ENCODE measurements at regions not wholly inside any gene's neighbourhood (a gene's known extent, or its start where the extent isn't known, plus 50 kb on each side); places are given as distances from the start of the nearest gene placed in this dataset.

DNA sequence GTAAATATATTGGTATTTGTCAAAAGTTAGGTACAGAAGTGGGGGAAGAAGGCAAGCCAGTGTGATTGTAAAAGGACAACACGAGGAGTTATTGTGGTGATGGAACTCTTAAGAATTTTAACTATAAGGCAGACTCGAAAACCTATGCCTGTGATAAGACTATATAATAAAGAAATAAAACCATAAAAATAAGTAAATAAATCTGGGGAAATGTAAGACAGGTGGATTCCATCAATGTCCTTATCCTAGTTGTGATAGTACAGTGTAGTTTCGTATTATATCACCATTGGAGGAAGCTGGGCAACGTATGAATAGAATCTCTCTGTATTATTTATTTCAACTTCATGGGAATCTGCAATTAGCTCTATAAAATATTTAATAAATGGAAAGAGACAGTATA lies 395.7 kb downstream of the CDC14C start:
- intact Hi-C loops (cut with DNase I; ENCODE audit: low total_unique reads) = no loop called here
- H3K4me1 ChIP-seq = no peaks in the 10 kb centered on the region
- no peaks in the 10 kb centered on the region for H3K27me3 ChIP-seq (replicated peaks in 1 of 7)
- no peak overlapping the region for H3K27ac ChIP-seq
- H3K4me3 ChIP-seq = no peak overlapping the region
- H3K9me3 ChIP-seq = peaks cover 0 to 4% (median 0%) of the 10 kb centered on the region in 8 donors
- no peaks in the 10 kb centered on the region for H3K36me3 ChIP-seq
- no peak for DNase-seq
- TF ChIP-seq, protein P1, sequence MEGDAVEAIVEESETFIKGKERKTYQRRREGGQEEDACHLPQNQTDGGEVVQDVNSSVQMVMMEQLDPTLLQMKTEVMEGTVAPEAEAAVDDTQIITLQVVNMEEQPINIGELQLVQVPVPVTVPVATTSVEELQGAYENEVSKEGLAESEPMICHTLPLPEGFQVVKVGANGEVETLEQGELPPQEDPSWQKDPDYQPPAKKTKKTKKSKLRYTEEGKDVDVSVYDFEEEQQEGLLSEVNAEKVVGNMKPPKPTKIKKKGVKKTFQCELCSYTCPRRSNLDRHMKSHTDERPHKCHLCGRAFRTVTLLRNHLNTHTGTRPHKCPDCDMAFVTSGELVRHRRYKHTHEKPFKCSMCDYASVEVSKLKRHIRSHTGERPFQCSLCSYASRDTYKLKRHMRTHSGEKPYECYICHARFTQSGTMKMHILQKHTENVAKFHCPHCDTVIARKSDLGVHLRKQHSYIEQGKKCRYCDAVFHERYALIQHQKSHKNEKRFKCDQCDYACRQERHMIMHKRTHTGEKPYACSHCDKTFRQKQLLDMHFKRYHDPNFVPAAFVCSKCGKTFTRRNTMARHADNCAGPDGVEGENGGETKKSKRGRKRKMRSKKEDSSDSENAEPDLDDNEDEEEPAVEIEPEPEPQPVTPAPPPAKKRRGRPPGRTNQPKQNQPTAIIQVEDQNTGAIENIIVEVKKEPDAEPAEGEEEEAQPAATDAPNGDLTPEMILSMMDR (IDR thresholded peaks at IDR 0.05 in 8 of 11, conservative IDR thresholded peaks at IDR 0.05 in 3 of 11) = no peak
- no peak for TF ChIP-seq POLR2AphosphoS5 (IDR thresholded peaks at IDR 0.05)
- TF ChIP-seq POLR2A (IDR thresholded peaks at IDR 0.05) = no peak
- WGBS, 5 donors = 78 to 86% (median 81%) methylated on average over 4 of the region's 4 CpGs

DNA sequence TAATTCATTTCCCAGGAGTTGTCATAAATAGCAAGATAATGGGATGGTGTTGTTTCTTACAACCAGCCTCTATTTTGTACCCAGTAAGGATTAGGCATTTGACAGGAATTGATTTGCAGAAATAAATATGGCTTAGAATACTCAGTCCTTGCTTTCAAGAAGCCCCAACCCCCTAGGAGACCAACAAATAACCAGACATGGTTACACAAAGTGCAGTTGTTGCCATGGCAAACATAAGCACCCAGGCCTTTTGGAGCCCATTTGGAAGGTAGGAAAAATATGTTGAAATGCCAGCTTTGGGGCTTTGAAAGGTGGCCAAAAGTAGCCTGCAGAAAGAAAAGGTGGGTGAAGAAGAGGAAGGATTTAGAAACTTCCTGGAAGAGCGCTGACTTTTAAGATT lies 397.5 kb downstream of the CDC14C start:
- Histone ChIP-seq H3K4me3 (no peak overlapping the region), H3K9me3 (peaks cover 0 to 4% (median 0%) of the 10 kb centered on the region in 8 donors), H3K27me3 (replicated peaks in 1 of 7) (no peaks in the 10 kb centered on the region), H3K27ac (no peak overlapping the region), H3K36me3 (no peaks in the 10 kb centered on the region), H3K4me1 (no peaks in the 10 kb centered on the region)
- intact Hi-C loops (cut with DNase I; ENCODE audit: low total_unique reads) = no loop called here
- TF ChIP-seq POLR2A (IDR thresholded peaks at IDR 0.05) (no peak), POLR2AphosphoS5 (IDR thresholded peaks at IDR 0.05) (no peak)
- TF ChIP-seq, protein P1 (IDR thresholded peaks at IDR 0.05 in 8 of 11, conservative IDR thresholded peaks at IDR 0.05 in 3 of 11) = no peak
- DNase-seq = no peak
- 80 to 96% (median 92%) methylated on average over 1 of the region's 1 CpG for WGBS, 5 donors

DNA sequence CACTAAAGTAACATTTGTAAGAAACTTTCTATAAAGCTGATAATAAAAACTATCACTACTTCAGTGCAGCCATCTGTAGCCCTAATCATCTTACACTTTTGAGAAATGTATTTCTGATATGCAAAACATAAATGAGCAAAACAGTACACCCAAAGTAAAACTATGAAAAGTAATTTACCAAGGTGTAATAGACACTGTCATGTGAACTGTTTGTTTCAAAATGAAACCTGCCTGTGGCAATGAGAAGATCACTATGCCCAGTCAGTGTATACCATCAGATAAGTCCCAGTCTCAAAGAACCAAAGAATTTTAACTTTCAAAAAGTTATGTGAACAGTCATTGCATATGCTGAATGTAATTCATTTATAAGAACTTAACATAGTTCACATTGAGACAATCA lies 398.1 kb downstream of the CDC14C start:
- H3K9me3 ChIP-seq = peaks cover 0 to 5% (median 0%) of the 10 kb centered on the region in 8 donors
- H3K4me1 ChIP-seq = no peaks in the 10 kb centered on the region
- DNase-seq = no peak
- H3K27me3 ChIP-seq (replicated peaks in 1 of 7) = no peaks in the 10 kb centered on the region
- no peak overlapping the region for H3K27ac ChIP-seq
- TF ChIP-seq POLR2AphosphoS5 (IDR thresholded peaks at IDR 0.05) (no peak), POLR2A (IDR thresholded peaks at IDR 0.05) (no peak)
- TF ChIP-seq, protein P1 (IDR thresholded peaks at IDR 0.05 in 8 of 11, conservative IDR thresholded peaks at IDR 0.05 in 3 of 11) = no peak
- no peaks in the 10 kb centered on the region for H3K36me3 ChIP-seq
- no peak overlapping the region for H3K4me3 ChIP-seq
- intact Hi-C loops (cut with DNase I; ENCODE audit: low total_unique reads) = no loop called here

DNA sequence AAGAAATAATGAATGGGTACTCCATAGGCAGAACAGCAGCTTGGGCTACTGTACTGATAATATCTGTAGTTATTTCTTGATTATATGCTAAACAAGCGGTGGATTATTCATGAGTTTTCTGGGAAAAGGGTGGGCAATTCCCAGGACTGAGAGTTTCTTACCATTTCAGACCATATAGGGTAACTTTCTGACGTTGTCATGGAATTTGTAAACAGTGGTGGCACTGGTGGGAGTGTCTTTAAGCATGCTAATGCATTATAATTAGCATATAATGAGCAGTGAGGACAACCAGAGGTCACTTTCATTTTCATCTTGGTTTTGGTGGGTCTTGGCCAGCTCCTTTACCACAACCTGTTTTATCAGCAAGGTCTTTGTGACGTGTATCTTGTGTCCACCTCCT lies 399.7 kb downstream of the CDC14C start:
- DNase-seq = no peak
- intact Hi-C loops (cut with DNase I; ENCODE audit: low total_unique reads) = no loop called here
- peaks cover 0 to 5% (median 0%) of the 10 kb centered on the region in 8 donors for H3K9me3 ChIP-seq
- no peak overlapping the region for H3K4me3 ChIP-seq
- H3K36me3 ChIP-seq = no peaks in the 10 kb centered on the region
- WGBS, 5 donors = 63 to 72% (median 68%) methylated on average over 3 of the region's 3 CpGs
- no peak overlapping the region for H3K27ac ChIP-seq
- no peak for TF ChIP-seq POLR2A (IDR thresholded peaks at IDR 0.05)
- TF ChIP-seq POLR2AphosphoS5 (IDR thresholded peaks at IDR 0.05) = no peak
- TF ChIP-seq, protein P1 (IDR thresholded peaks at IDR 0.05 in 8 of 11, conservative IDR thresholded peaks at IDR 0.05 in 3 of 11) = no peak
- no peaks in the 10 kb centered on the region for H3K4me1 ChIP-seq
- no peaks in the 10 kb centered on the region for H3K27me3 ChIP-seq (replicated peaks in 1 of 7)

Measured in spleen (tissue), 11 donors.